ENCODE measurements at regions not wholly inside any gene's neighbourhood (a gene's known extent, or its start where the extent isn't known, plus 50 kb on each side); places are given as distances from the start of the nearest gene placed in this dataset.
"Not testable (repeated sequence)": the region's sequence is repeated elsewhere in the genome, so short reads cannot be mapped to it uniquely, and the experiment has no call there.

DNA sequence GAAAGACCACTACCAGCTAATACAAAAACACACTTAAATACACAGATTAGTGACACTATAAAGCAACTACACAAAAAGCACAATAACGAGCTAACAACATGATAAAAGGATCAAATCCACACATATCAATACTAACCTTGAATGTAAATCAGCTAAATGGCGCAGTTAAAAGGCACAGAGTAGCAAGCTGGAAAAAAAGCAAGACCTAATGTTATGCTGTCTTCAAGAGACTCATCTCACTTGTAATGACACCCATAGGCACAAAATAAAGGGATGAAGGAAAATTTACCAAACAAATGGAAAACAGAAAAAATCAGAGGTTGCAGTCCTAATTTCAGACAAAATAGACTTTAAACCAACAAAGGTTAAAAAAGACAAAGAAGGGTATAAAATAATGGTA, 86.3 kb downstream of the NUS1 start:
- no peak for DNase-seq (ENCODE audit: low read depth)

DNA sequence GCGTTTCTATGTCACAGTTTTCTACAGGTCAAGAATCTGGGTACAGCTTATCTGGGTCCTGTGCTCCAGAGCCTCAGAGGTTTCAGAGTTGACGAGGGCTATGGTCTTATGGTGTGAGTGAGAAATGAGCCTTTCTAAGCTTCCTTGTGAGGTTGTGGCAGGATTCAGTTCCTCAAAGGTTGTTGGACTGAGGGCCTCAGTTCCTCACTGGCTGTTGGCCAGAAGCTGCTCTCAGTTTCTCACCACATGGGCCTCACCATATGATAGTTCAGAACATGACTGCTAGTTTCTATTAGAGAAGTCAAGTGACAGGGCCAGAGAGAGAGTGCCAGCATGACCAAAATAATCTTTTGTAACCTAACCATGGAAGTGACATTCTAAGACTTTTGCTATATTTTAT, 96.1 kb downstream of the NUS1 start:
- DNase-seq (ENCODE audit: low read depth) = no peak

DNA sequence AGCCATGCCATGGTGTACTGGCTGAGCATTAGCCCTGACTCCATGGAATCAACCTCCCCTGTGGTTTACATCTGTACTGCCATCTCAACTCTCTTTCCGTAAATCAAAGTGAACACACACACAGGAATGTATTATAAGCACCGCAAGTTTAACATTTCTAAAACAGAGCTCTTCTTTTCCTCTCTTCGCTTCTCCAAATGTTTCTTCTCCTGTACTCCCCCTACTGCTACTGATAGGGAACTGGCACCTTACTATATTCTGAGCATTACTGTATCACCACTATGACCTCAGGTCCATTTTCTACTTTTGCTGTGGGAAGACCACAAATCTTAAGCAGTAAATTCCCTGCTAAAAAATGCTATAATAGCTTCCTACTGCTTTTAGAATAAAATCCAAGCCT, 101.2 kb downstream of the NUS1 start:
- peak; percentile 38 for DNase-seq (ENCODE audit: low read depth)

DNA sequence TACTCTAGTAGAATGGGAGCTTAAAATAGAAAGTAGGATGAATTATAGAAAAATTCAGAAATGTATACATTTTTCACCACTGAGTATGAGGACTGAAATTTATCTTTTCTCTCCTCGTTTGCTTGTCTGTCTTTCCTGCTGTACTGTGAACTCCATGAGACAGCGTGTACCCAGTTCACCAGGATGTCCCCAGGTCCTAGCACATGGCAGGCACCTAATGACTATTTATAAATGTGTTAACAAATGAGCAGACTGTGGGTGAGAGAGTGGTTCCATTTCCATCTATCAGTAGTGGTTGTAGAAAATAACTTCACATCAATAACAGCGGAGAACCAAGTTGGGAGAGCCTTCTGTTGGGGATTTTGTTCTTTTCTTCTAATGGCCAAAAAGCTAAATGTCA, 106.3 kb downstream of the NUS1 start:
- DNase-seq (ENCODE audit: low read depth) = no peak

DNA sequence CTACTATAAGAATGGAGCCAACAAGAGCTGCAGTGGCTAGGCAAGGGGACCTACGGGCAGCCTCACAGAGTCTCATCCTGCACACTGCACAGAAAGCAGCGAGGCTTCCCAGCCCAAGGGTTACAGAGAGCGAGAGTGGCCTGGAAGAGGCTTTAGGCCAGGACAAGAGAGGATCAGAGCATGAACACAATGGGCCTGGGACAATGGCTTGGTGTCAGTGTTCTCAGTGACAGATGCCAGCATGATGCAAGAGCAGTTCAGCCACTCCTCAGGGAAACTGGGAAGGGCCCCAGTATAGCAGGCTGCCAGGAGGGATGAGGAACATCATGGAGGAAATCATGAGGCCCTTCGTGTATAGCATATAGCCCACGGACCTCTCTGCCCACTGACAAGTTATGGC, 108.0 kb downstream of the NUS1 start:
- DNase-seq (ENCODE audit: low read depth) = no peak

DNA sequence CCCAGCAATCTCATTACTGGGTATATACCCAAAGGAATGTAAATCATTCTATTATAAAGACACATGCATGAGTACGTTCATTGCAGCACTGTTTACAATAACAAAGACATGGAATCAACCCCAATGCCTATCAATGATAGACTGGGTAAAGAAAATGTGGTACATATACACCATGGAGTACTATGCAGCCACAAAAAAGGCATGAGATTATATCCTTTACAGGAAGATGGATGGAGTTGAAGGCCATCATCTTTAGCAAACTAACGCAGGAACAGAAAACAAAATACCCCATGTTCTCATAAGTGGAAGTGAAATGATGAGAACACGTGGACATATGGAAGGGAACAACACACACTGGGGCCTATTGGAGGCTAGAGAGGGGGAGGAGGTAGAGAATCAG, 115.7 kb downstream of the NUS1 start:
- DNase-seq (ENCODE audit: low read depth) = no peak

DNA sequence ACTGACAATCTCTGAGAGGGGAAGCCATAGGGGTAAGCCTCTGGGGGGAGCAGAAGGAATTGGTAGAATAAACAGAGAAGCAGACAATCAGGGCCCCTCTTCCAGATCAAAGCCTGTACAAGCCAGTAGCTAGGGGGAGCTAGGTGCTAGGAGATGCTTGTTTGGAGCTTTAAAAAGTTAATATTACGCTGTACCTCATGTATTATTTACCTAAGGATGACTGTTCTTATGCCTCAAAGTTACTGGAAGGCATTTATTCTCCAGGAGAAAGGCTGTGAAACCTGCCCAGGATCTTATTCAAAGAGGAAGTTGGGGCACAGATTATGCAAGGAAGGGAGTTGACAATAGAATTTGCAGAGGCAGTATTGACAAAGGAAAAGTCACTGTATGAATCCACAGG, 111.8 kb upstream of the SLC35F1 start:
- DNase-seq (ENCODE audit: low read depth) = no peak

DNA sequence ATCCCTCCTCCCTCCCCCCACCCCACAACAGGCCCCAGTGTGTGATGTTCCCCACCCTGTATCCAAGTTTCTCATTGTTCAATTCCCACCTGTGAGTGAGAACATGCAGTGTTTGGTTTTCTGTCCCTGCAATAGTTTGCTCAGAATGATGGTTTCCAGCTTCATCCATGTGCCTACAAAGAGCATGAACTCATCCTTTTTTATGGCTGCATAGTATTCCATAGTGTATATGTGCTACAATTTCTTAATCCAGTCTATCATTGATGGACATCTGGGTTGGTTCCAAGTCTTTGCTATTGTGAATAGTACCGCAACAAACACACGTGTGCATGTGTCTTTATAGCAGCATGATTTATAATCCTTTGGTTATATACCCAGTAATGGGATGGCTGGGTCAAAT, 108.2 kb upstream of the SLC35F1 start:
- DNase-seq (ENCODE audit: low read depth) = not testable (repeated sequence)

DNA sequence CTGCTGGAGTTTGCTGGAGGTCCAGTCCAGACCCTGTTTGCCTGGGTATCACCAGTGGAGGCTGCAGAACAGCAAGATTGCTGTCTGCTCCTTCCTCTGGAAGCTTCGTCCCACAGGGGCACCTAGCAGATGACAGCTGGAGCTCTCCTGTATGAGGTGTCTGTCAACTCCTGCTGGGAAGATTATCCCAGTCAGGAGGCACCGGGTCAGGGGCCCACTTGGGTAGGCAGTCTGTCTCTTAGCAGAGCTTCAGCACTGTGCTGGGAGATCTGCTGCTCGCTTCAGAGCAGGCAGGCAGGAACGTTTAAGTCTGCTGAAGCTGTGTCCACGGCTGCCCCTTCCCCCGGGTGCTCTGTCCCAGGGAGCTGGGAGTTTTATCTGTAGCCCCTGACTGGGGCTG, 96.8 kb upstream of the SLC35F1 start:
- no peak for DNase-seq (ENCODE audit: low read depth)

DNA sequence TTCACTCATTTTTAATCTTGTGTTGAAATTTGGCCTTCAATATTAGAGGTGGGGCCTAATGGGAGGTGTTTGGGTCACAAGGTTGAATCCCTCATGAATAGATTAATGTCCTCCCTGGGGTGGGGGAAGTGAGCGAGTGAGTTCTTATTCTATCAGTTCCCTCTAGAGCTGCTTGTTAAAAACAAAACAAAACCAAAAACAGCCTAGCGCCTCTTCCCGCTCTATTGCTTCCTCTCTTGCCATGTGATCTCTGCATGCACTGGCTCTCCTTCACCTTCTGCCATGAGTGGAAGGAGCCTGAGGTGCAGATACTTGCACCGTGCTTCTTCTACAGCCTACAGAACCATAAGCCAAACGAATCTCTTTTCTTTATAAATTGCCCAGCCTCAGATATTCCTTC, 89.6 kb upstream of the SLC35F1 start:
- no peak for DNase-seq (ENCODE audit: low read depth)

DNA sequence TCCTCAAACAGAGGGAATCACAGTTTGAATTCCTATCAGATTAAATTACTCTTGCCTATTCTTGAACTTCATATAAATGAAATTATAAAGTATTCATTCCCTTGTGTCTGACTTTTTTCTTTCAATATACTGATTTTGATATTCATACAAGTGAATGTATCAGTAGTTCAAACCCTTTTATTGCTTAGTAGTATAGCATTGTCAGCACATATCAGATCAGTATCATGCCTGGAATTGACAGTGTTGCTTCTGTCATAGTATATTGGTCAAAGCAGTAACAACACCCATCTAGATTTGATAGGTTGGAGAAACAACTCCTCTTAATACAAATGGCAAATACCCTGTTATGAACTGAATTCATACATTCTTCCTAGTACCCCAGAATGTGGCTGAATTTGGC, 89.1 kb upstream of the SLC35F1 start:
- no peak for DNase-seq (ENCODE audit: low read depth)

DNA sequence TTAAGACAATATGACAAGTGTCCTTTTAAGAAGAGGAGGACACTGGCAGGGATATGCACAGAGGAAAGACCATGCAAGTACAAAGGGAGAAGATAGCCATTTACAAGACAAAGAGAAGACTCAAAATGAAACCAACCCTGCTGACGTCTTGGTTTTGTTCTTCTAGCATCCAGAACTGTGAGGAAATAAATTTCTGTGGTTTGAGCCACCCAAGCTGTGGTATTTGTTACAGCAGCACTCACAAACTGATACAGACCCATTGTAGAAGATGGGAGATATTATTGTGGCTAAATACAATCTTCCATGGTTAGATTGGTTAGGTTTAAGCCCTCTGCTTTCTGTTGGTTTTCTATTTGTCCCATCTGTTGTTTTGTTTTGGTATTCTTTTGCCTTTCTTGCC, 88.6 kb upstream of the SLC35F1 start:
- no peak for DNase-seq (ENCODE audit: low read depth)

DNA sequence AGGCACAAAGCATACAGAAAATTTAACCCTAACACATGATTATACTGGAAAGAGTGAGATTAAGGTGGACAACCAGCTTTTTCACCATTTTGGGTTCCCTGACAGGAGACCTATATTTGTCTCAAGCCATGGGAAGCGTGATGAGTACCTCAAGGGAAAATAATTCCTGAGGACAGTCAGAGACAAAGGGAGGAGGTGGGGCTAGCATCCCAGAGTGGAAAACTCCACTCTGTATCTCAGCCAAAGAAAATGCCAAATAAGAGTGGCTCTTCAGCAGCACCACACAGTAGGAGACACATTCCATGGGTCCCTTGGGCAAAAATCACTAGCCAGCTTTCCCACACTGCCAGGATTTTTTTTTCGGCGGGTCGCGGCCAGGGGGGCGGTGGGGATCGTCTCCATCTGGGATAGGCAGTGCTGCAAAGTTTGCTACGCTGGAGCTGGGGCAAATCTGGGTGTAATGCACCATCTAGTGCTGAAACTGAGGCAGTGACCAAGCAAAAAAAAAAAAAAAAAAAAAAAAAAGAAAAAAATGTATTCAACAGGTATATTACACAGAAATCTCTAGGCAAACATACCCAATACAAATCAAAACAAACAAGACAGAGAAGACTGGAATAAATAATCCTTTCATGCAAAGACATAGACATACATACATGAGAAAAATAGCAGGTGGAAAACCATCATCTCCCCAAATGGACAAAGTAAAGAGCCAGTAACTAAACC, 77.3 kb upstream of the SLC35F1 start:
- peak; percentile 51 for DNase-seq (ENCODE audit: low read depth)

DNA sequence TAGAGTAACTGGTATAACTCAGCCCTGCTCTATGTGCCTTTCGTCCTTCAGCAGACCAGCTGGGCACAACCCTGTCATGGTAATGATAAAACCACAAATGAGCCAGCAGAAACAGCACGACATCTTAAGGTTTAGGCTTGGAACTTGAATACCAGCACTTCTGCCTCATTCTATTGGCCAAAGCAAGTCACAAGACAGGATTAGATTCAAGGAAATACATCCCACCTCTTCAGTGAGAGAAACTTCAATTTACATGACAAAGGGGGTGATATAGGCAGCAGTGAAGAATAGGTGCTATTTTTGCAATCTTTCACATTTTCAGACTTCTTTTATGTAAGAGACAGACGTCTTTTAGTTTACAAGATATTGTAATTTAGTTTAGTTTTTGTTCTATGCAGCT, 69.8 kb upstream of the SLC35F1 start:
- DNase-seq (ENCODE audit: low read depth) = no peak

DNA sequence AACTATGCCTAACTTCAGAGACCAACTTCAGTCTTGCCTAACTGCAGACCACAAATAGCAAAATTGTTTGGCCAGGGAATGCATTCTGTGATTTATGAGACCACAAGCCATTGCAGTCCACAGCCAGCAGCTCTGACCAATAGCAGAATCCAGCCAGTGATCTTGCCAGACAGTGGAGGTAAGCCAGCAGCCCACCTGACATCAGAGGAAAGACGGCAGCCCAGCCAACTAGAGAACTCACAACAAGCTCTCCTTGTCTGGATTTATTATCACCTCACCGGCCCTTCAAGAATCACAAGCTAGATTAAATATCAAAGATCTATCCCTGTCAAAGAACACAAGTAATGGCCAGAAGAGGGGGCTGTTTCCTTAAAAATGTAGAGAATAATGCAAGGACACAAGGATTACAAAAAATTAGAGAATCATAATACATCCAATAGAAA, 66.5 kb upstream of the SLC35F1 start:
- DNase-seq (ENCODE audit: low read depth) = peak; percentile 42

DNA sequence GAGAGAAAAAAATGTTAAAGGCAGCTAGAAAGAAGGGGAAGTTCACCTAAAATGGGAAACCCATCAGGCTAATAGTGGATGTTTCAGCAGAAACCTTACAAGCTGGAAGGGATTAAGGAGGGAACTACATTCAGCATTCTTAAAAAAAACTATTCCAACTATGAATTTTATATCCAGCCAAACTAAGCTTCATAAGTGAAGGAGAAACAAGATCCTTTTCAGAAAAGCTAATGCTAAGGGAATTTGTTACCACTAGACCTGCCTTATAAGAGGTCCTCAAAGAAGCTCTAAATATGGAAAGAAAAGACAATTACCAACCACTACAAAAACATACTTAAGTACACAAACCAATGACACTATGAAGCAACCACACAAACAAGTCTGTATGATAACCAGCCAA, 59.2 kb upstream of the SLC35F1 start:
- no peak for DNase-seq (ENCODE audit: low read depth)

DNA sequence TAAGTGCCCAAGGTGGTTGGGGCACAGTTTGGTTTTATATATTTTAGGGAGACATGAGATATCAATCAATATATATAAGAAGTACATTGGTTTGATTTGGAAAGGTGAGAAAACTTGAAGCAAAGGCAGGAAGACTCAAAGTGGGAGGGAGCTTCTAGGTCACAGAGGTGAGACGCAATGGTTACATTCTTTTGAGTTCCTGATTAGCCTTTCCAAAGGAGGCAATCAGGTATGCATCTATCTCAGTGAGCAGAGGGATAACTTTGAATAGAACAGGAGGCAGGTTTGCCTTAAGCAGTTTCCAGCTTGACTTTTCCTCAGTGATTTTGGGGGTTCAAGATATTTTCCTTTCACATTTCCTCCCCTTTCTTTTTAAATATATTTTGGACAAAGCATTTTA, 58.0 kb upstream of the SLC35F1 start:
- DNase-seq (ENCODE audit: low read depth) = no peak
